NCI-H187 treated with DMSO at 0.1 percent for 48 hours (cell line): ENCODE measurements at regions not wholly inside any gene's neighbourhood (a gene's known extent, or its start where the extent isn't known, plus 50 kb on each side); places are given as distances from the start of the nearest gene placed in this dataset.

Experiments used
- DNase-seq: peaks from one replicate; lab custom pipeline; 2025; lab: John Stamatoyannopoulos, UW

DNA sequence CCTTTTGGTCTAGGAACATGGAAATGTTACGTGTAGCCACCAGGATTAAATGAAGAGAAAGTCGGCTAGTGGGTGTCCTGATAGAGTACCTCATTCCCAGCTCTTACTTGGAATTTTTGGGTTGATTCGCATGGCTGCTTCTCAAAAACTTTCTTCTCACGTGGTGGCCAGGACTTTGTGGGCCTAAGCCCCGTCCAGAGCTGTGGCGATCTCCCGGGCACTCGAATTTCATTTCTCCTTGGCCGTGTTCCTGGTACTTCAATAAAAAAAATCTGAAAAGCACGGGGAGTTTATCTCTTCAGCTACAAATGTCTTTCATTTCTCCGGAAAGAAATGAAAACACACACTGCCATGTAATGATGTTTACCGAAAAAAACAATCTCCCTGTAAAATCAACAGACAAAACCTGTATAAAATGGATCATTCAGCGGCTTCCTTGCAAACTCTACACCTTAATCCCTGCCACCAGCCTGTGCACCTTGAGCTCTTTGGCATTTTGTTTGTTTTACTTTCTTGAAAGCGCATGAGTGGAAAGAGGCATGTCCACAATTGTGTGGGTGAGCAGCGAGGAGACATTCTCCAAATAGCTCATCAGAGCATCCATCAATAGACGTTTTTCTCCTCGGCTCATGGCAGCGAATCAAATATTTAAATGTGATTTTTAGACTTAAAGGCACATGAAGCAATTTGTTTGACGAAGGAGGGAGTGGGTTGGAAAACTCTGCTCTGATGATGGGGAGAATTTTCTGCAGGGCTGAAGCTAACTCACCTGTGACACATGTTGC lies 173.1 kb downstream of the TFAP2C start:
- DNase-seq: no peak

DNA sequence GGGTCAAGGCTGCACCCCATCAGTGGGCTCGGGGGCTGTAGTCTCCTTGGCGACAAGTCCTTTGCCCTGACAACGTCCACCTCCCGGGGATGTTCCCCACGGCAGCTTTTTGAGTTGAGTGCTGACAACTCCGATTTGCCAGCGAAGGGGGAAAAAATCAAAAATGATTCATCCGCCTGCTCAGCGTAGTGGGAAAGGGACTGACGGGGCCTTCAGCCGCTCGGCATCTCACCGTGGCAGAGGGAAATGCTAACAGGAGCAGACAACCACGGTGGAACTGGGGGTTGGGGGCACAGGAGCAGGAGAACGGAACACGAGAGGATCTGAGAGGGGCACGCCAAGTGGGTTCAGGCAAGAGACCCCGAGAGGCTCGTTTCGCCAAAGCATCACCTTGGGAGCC lies 173.7 kb downstream of the TFAP2C start:
- DNase-seq: no peak

DNA sequence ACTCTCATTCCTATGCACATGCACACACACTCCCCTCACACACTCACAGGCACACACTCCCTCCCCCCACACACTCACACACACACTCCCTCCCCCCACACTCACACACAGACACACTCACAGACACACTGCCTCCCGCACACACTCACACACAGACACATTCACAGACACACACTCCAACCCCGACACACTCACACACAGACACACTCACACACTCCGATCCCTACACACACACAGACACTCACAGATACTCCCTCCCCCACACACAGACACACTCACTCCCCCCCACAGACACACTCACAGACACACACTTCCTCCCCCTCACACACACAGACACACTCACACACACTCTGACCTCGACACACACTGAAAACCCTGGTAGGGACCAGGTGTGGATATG lies 176.2 kb downstream of the TFAP2C start:
- no peak for DNase-seq

DNA sequence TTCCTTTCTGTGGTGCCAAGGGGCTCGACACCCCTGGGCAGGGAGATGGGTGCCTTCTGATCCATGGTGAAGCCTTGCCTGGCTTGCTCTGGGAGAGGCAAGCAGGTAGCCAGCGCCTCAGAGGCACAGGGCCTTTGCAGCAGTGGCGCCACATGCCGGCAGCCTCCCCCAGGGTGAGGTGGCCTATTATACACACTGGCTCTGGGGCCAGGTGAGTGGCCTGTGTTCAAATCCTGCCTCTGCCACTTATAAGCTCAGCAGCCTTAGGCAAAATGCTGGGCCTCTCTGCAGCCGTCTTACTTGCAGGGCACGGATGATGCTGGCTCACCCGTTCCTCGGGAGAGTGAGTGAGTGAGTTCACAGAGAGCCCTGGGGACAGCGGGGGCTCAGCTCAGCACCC lies 176.9 kb downstream of the TFAP2C start:
- DNase-seq: no peak

DNA sequence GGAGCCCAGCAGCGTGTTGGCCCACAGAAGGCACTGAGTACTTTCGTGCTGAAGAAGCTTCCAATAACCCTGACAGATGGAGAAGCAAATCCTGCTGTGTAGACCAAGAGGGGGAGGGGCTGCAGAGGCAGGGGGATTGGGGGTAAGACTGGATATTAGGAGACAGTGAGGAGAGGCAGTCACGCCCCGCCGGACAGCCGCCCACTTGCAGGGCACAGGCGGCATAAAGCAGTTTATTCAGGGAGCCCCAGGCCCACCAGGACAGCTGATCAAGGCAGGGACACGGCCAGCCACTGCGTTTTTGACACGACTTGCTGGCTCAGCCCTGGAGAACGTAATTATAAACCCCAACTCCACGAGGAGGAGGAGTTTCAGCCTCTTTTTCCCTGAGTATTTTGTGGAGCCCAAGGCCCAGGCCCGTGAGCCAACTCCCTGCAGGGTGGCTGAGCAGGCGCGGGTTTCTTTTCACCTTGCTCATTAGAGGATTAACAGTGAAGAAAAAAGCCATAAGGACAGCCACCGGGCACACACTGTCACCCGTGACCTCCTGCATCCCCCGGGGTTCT lies 177.9 kb downstream of the TFAP2C start:
- DNase-seq: no peak

DNA sequence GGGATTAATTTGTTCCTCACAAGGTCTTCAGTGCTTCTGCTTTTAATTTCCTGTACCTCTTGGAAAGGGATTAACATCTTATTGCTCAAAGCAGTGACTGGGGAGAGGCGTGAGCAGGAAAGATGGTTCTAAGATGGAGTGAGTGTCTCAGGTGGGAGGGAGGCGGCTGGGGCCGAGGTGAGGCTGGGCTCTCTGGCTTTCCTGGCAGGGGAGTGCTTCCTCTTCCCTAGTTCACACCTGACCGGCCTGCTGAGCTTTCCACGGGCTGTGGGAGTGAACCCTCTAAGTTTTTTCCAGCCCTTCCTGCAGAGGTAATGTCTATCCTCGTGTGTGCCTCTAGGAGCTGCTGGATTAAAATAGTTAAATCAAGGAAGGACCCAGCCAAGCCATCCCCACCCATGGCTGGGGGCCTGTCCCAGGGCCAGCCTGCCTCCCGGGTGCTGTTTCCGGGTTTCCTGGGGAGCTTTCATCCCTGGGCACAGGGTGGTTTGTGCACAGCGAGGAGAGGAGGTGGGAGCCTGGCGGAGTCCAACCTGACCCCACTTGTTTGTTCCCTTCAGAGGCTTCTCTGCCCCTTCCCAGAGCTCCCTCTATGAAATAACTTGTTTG lies 179.1 kb downstream of the TFAP2C start:
- no peak for DNase-seq

DNA sequence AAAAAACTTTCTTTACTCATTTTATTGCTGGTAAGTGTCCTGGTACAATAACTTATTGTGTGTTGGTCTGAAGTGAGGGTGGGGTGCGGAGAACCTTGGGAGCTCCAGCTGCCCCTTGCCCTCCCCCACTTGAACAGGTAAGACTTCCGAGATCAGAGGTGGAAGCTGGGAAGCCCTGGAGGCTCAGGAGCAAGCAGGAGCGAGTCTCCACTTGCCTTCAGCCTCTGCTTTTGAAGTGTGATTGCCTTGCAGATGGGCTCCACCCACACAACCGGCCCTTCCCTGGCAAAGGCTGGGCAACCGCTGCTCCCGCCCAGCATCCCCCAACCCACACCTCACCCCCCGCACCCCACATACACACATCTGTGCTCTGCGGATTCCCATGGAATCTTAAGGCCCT lies 179.6 kb downstream of the TFAP2C start:
- no peak for DNase-seq

DNA sequence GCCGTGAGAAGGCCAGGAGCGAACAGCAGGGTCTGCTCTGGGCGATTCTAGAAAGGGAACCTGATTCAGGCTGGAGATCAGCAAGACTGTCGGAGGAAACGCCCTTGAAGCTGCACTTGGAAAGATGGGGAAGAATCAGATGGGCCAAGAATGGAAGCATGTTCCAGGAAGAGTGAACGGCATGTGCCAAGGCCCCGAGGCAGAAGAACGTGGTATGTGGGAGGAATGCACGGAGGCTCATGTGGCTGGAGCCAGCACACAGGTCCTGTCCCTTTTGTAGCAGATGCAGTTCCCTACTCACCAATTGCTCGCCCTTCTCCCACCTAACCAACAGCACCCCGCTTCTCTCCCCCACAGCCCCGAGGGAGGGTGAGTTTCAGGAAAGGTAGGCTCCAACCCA lies 180.6 kb downstream of the TFAP2C start:
- DNase-seq: no peak

DNA sequence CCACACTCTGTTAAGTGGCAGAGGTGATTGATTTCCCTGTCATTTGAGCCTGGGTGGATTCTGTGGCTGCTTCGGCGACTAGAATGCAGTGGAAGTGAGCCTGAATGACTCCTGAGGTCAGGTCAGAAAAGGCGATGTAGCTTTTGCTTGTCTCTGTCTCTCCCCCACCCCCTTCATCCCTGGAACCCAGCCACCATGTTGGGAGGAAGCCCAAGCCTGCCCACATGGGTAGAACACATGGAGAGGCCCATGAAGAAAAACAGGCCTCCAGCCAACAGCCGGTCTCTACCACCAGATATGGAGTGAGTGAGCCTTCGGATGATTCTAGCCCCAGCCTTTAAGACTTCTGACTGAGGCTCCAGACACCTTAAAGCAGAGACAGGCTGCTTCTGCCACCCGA lies 181.0 kb downstream of the TFAP2C start:
- no peak for DNase-seq

DNA sequence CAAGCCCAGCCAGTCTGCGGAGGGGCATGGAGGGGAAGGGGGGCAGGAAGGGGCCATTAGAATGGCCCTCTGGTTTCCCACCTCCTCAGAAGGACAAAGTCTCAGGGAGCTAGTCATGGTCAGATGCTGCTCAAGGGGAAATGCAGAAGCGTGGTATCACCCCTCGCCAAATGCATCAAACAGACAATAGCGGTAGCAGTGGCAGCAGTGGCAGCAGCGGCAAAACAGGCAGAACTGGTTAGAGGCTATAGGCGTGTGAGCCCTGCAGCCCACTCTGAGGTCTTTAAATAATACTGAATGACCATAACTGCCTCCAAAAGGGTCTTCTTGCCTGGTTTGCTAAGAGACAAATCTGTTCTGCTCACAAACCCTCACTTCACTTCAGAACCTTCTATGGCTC lies 186.7 kb downstream of the TFAP2C start:
- DNase-seq: no peak

DNA sequence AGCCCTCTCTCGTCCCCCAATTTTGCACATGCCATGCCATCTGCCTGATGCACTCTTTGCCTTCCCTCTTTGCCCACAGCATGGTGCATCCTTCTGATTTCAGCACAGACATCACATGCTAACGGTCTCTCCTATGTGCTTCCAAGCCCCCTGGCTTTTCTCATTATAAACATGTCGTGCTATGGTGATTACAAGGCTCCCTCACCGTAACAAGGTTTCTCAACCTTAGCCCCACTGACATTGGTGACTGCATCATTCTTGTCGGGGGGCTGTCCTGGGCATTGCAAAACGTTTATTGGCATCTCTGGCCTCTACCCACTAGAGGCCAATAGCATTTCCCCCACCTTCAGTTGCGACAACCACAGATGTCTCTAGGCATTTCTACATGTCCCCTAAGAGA lies 187.2 kb downstream of the TFAP2C start:
- no peak for DNase-seq

DNA sequence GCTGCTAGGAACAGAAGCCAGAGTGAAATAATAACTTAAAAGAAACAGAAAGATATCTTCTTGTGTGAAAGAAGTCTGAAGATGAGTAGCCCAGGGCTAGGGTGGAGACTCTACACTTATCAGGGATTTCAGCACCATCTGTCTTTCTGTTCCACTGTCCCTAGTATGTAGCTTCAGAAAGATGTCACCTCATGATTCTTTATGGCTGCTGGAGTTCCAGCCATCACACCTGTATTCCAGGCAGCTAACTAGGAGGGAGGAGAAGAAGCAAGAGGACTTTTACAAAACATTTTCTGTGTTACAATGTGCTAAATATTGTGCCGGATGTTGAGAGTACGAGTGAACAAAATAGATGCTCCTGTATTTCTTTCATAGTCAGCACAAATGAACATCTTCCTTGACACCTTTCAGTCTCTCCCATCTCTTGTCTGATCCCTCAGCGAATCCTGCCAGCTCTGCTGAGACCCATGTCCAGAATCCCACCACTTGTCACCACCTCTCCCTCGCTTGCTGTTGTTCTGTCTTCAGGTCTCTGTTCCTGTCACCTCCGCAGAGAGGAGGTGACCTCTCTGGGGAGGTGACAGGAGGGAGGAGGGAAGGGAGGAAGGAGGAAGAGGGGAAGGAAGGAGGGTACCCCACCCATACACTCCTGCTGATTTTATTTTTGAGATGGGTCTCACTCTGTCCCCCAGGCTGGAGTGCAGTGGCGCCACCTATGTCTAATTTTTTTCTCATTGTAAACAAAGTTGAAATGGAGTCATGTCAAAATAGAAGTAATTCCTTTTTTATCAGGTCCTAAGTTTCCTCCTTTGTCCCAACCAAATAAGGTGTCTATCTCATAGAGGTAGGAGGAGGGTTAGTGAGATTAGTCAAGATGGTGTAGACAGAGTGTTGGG lies 188.9 kb downstream of the TFAP2C start:
- no peak for DNase-seq

DNA sequence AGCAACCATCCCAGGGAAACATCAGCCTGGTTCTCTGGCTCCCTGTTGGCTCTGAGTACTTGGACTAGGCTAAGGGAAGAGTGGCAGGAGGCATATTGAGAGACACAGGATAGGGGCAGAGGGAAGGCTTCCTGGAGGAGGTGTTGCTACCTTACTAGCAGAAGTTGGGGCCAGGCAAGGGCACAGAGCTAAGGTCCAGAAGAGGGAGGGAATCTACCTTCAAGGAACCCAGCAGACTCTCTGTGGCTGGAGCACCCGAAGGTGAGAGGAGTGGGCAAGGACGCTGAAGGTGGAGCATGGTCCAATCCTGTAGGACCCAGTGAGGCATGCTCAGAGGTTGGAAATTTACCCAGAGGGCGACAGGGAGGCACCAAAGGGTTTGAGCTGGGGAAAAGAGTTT lies 191.9 kb downstream of the TFAP2C start:
- no peak for DNase-seq

DNA sequence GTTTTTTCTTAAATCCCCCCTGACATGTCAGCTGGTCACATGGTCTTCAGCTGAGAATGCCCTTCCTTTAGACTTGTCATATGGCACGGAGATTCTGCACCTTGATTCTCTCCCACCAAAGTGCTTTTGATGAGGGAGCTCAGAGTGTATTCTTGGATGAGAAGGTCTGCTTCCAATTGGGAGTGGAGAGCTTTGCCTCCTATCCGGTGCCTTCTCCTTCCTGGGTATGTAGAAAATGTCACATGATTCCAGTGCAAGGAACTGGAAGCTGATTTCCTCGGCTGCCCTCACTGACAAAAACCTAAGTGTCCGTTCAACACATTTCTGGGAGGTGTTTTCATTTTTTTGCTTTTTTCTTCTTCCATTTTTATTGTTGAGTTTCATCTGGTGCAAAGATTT lies 197.2 kb downstream of the TFAP2C start:
- no peak for DNase-seq

DNA sequence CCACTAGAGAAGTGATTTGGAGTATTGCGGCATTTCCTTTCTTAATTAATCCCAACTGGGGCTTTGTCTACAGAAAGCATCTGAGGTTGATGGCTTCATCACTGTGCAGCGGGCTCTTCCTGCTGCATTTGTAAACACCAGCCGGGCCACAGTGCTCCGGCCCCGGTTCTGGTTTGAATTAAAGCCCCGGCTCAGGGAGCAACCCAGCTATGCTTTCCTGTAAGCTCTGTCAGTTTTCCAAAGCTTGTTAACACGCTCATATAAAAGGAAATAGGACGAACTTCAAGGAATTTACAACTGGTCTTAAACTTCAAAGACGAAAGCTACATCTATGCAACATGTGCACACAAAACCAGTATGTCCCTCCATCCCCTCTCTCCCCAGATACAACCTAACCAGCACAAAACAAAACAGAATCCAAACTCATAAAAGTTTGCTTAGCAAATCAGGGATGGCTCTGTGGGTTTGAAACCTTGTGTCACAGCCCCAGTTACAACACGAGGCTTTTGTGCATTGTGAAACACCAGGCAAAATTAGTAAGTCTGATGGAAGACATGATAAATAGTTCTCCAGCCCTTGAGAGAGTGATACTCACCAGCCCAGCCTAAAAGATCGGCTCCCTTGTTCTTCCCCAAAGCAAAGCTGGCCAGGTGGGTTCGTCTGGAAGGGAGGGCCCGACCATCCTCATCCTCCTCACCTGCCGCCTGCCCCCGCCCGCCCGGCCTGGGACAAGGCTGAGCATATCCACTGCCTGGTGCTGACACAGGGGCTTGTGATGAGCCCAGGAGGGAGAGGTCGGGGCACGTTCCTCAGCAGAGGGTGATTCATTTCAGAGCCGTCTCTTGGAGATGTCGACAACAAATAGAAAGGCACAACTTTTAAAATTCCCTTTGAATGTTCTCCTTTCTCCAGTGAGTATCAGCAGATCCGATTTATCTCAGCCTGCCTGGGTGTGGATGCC lies 197.9 kb downstream of the TFAP2C start:
- DNase-seq: no peak

DNA sequence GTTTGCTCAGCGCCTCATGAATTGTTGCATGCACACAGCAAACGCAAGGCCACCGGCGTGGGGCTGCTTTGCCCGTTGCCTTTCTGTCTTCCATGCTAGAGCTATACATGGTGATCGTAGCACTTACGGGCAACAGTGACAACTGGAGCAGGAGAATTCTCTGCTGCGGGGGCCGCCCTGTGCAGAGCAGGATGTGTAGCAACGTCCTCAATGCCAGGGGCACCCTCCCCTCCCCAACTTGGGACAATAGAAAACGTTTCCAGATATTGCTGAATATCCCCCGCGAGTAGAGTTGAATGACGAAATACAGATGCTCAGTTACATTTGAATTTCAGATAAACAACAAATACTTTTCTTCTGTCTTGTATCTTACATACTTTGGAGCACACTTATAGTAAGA lies 198.7 kb downstream of the TFAP2C start:
- no peak for DNase-seq

DNA sequence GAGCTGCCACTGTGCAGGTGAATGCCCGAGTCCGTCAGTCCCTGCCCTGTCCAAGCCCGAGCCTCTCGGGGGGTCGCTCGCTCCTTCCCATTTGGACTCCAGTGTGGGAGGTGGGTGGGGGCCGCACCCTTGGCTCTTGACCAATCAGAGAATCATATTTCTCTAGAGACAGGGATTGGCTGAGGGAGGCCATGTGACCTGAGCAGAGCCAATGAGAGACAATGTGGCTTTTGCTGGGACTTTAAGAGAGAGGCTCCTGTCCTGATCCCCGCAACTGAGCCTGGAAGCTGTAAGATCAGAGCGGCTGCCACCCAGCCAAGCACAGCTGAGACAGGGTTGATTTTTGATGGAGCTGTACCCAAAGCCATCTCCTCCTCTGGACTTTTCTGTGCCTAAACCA lies 199.3 kb downstream of the TFAP2C start:
- no peak for DNase-seq

DNA sequence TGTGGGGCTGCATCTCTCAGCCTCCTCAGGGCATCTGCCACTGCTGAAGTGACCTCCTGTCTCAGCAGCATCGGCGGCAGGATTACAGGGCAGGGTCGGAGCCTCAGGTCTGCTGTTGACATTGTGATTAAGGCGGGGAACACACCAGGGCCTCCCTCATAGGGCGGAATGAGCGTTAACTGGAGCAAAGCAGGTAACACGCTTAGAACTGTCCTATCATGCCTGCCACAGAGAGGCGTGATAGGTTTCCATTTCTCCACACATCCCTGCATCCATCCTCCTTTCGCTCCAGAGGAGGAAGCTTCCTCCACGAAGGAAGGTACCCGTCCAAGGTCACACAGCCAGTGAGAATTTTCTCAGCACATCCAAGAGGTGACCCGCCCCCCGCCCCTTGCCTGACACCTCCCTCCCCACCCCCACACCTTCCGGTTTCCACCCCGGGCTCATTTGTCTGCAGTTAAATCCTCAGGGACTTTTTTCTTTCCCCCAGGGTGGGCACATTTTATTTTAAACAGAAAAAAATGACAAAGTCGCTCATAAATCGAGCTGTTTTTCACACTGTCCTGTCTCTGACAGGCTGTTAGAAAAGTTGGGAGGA lies 200.8 kb downstream of the TFAP2C start:
- DNase-seq: no peak

DNA sequence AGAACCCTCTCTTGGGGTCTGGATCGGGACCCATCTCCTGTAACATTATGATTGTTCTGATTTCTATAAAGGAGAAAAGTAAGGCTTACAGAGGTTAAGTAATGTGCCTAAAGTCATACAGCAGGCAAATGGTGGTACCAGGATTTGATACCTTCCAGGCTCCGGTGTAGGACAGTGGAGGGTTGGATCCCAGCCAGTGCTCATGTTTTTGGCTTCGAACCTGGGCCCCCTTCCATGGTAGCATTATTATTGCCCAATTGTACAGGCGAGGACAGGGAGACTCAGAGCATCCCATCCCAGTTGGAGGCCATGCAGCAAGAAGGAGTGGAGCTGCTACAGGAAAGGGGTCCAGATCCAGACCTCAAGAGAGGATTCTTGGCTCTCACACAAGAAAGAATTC lies 202.7 kb downstream of the TFAP2C start:
- no peak for DNase-seq

DNA sequence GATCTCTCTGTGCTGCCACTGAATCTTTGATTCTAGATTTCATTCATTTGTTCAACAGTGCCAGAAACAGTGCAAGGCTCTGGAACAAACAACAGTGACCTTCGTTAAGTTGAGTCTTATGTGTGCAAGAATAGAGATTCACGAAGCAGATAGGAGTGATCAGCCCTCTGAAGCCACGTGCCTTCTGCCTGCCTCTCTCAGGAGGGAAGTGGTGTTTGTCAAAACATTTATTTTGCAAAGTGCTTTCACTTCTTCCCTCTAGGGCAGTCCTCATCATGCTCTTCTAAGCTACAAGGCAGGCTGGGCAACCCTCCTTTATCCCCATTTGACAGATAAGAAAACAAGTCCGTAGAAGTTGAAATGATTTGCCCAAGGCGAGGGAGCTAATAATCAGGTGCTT lies 204.3 kb downstream of the TFAP2C start:
- DNase-seq: no peak
